NB4 (cell line): ENCODE measurements at regions not wholly inside any gene's neighbourhood (a gene's known extent, or its start where the extent isn't known, plus 50 kb on each side); places are given as distances from the start of the nearest gene placed in this dataset.

Source experiments
- POLR2A ChIP-seq: IDR thresholded peaks from 2 replicates; pipeline ENCODE4 v1.6.1; 2011; ENCODE audit warnings: mild to moderate bottlenecking; ENCODE audit not compliant: insufficient read length; ENCODE audit errors: extremely low read depth
- TF ChIP-seq, protein P1 (sequence below): IDR thresholded peaks from one replicate; pipeline ENCODE4 v1.5.1; 2012; ENCODE audit warnings: low read depth, low read length
- TF ChIP-seq, protein P2 (sequence below): IDR thresholded peaks from 2 replicates; pipeline ENCODE4 v1.6.1; 2011; ENCODE audit warnings: low read depth, low read length

DNA sequence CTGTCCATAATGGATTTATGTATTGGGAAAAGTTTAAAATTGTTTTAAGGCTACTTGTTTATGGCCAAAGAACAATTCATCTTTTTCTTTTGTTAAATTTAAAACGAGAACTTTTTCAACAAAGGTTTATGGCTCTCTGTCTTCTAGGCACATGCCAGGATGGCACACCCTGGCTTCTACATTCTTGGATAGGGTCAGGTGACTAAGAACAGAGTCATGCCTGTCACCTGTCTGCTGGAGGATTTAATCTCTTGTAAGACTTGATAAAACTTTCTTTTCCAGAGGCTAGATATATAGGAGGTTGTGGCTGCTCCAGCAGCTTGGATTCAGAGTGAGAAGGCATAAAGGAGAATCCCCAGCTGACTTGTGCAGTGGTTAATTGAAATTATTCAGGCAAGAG lies 915.4 kb downstream of the GATA3 start:
- TF ChIP-seq, protein P1, sequence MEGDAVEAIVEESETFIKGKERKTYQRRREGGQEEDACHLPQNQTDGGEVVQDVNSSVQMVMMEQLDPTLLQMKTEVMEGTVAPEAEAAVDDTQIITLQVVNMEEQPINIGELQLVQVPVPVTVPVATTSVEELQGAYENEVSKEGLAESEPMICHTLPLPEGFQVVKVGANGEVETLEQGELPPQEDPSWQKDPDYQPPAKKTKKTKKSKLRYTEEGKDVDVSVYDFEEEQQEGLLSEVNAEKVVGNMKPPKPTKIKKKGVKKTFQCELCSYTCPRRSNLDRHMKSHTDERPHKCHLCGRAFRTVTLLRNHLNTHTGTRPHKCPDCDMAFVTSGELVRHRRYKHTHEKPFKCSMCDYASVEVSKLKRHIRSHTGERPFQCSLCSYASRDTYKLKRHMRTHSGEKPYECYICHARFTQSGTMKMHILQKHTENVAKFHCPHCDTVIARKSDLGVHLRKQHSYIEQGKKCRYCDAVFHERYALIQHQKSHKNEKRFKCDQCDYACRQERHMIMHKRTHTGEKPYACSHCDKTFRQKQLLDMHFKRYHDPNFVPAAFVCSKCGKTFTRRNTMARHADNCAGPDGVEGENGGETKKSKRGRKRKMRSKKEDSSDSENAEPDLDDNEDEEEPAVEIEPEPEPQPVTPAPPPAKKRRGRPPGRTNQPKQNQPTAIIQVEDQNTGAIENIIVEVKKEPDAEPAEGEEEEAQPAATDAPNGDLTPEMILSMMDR = no peak
- TF ChIP-seq POLR2A = no peak
- TF ChIP-seq, protein P2, sequence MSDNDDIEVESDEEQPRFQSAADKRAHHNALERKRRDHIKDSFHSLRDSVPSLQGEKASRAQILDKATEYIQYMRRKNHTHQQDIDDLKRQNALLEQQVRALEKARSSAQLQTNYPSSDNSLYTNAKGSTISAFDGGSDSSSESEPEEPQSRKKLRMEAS = no peak
